ENCODE measurements at regions not wholly inside any gene's neighbourhood (a gene's known extent, or its start where the extent isn't known, plus 50 kb on each side); places are given as distances from the start of the nearest gene placed in this dataset. TPM values are rescaled to one million over a fixed set of nuclear protein-coding genes. Genes with fewer than 3 reads are reported as not detected.

DNA sequence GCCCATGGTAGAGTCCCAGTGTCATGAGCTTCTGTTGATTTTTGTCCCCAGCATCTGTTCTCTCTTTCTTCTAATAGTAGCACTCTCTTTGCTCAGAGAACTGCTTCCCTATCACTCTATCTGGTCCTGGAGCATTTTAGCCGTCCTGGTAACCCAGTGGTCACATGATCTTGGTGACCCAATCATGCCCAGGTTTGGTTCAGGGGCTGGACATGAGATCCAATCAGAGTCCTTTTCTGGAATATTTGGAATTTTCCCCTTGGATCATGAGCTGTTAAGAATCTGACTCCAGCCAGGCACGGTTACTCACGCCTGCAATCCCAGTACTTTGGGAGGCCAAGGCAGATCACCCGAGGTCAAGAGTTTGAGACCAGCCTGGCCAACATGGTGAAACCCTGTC lies 197.0 kb downstream of the RAB11FIP4 start:
- DNase-seq (ENCODE audit: low read depth): no peak

DNA sequence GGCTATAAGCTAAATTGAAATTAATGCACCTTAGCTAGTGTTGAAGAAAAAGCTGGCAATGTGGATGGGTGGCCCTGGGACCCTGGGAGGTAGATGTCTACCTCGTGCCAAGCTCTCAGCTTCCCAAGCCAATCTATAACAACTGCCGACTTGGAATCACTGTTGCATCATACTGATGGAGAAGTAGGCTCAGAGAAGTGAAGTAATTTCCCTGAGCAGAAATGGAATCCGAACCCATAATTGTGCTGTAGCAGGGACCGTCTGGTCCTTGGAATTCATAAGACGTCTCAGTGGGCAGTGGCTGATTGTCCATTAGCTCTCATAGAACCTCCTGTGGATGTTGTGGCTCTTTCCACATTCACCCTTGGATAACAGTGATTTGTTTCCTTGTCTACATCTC lies 196.6 kb downstream of the RAB11FIP4 start:
- DNase-seq (ENCODE audit: low read depth): no peak

Small RNAs in the stretch of these regions (small RNA-seq; reads per million reads assigned to genes)
- not detected for gene AC007923.3
- not detected for gene RNU6-1134P

Measured in HT1080 (cell line).